SK-N-SH treated with all-trans-retinoic acid at 6 μM for 48 hours (cell line): ENCODE measurements at regions not wholly inside any gene's neighbourhood (a gene's known extent, or its start where the extent isn't known, plus 50 kb on each side); places are given as distances from the start of the nearest gene placed in this dataset.

Experiments used
- ATAC-seq: fragments of 200-7000 bp; cut with Tn5 transposase; 3 replicates; pipeline ENCODE4 v1.9.1; 2020; ENCODE audit warnings: mild to moderate bottlenecking, moderate library complexity
- ARNTL ChIP-seq: fragments of 450-650 bp; formaldehyde crosslinking; IDR thresholded peaks from 2 replicates; pipeline ENCODE4 v1.5.0; 2020; ENCODE audit warnings: low read depth, mild to moderate bottlenecking, moderate library complexity, borderline replicate concordance
- CSDC2 ChIP-seq: fragments of 250-450 bp; sonication (Bioruptor Pico); IDR thresholded peaks from 2 replicates; pipeline ENCODE4 v1.5.0; 2020; ENCODE audit warnings: mild to moderate bottlenecking, moderate library complexity
- ESRRG ChIP-seq: fragments of 250-450 bp; sonication (Bioruptor Pico); IDR thresholded peaks from 2 replicates; pipeline ENCODE4 v1.6.1; 2021; ENCODE audit warnings: mild to moderate bottlenecking
- GLIS3 ChIP-seq: fragments of 250-450 bp; sonication (Bioruptor Pico); IDR thresholded peaks from 2 replicates; pipeline ENCODE4 v1.5.0; 2020; ENCODE audit warnings: mild to moderate bottlenecking, moderate library complexity
- OSR1 ChIP-seq: fragments of 250-450 bp; sonication (Bioruptor Pico); IDR thresholded peaks from 2 replicates; pipeline ENCODE4 v1.8.0; 2022; ENCODE audit warnings: moderate library complexity, mild to moderate bottlenecking, inconsistent platforms
- PPARA ChIP-seq: fragments of 250-450 bp; sonication (Bioruptor Pico); IDR thresholded peaks from 2 replicates; pipeline ENCODE4 v1.5.0; 2020; ENCODE audit warnings: mild to moderate bottlenecking, borderline replicate concordance
- RARB ChIP-seq: fragments of 250-450 bp; sonication (Bioruptor Pico); IDR thresholded peaks from 2 replicates; pipeline ENCODE4 v1.8.0; 2021; ENCODE audit warnings: mild to moderate bottlenecking, moderate library complexity
- SNAI2 ChIP-seq: fragments of 250-450 bp; sonication (Bioruptor Pico); IDR thresholded peaks from 2 replicates; pipeline ENCODE4 v1.5.0; 2020; ENCODE audit warnings: mild to moderate bottlenecking, moderate library complexity
- TCF4 ChIP-seq: fragments of 250-450 bp; sonication (Bioruptor Pico); IDR thresholded peaks from 2 replicates; pipeline ENCODE4 v1.8.0; 2021; ENCODE audit warnings: mild to moderate bottlenecking, moderate library complexity, borderline replicate concordance
- TOX ChIP-seq: fragments of 250-450 bp; sonication (Bioruptor Pico); IDR thresholded peaks from 2 replicates; pipeline ENCODE4 v1.8.0; 2021; ENCODE audit warnings: mild to moderate bottlenecking, moderate library complexity, borderline replicate concordance
- ZC3H10 ChIP-seq: fragments of 250-450 bp; sonication (Bioruptor Pico); IDR thresholded peaks from 2 replicates; pipeline ENCODE4 v1.5.1; 2021; ENCODE audit warnings: mild to moderate bottlenecking, moderate library complexity
- ZFP3 ChIP-seq: fragments of 250-450 bp; sonication (Bioruptor Pico); IDR thresholded peaks from 2 replicates; pipeline ENCODE4 v1.5.0; 2020; ENCODE audit warnings: mild to moderate bottlenecking, moderate library complexity
- ZFP30 ChIP-seq: fragments of 450-650 bp; formaldehyde crosslinking; IDR thresholded peaks from 2 replicates; pipeline ENCODE4 v1.5.0; 2022; ENCODE audit warnings: mild to moderate bottlenecking, moderate library complexity
- ZNF565 ChIP-seq: fragments of 450-650 bp; formaldehyde crosslinking; conservative IDR thresholded peaks from 2 replicates; pipeline ENCODE4 v1.5.0; 2020; ENCODE audit warnings: low read depth, mild to moderate bottlenecking, moderate library complexity
- ZNF70 ChIP-seq: fragments of 450-650 bp; formaldehyde crosslinking; IDR thresholded peaks from 2 replicates; pipeline ENCODE4 v1.5.0; 2020; ENCODE audit warnings: mild to moderate bottlenecking, moderate library complexity
- ZNF8 ChIP-seq: fragments of 450-650 bp; formaldehyde crosslinking; IDR thresholded peaks from 2 replicates; pipeline ENCODE4 v1.5.0; 2020; ENCODE audit warnings: mild to moderate bottlenecking, moderate library complexity
- TF ChIP-seq, protein P1 (sequence below): fragments of 250-450 bp; sonication (Bioruptor Pico); IDR thresholded peaks from 2 replicates; pipeline ENCODE4 v1.5.1; 2020; ENCODE audit warnings: low read depth, mild to moderate bottlenecking, moderate library complexity
- TF ChIP-seq, protein P2 (sequence below): fragments of 250-450 bp; sonication (Bioruptor Pico); IDR thresholded peaks from 2 replicates; pipeline ENCODE4 v1.5.0; 2020; ENCODE audit warnings: mild to moderate bottlenecking, moderate library complexity
- TF ChIP-seq, protein P3 (sequence below): fragments of 250-450 bp; sonication (Bioruptor Pico); IDR thresholded peaks from 2 replicates; pipeline ENCODE4 v1.8.0; 2020; ENCODE audit warnings: mild to moderate bottlenecking, moderate library complexity, borderline replicate concordance
- TF ChIP-seq, protein P4 (sequence below): fragments of 250-450 bp; sonication (Bioruptor Pico); IDR thresholded peaks from 2 replicates; pipeline ENCODE4 v1.5.1; 2021; ENCODE audit warnings: mild to moderate bottlenecking, moderate library complexity

DNA sequence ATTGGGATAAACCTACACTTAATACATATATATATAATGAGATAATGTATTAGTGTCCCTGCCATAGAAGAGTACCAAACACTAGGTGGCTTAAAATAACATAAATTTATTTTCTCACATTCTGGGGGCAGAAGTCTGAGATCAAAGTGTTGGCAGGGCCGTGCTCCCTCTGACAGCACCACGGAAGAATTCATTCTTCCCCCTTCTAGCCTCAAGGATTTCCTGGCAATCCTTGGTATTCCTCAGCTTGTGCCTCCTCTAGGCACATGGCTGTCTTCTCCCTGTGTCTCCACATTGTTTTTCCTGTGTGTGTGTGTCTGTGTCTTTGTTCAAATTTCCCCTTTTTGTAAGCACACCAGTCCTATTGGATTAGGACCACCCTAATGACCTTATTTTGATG lies 115.2 kb upstream of the AGBL1 start:
- TF ChIP-seq, protein P1, sequence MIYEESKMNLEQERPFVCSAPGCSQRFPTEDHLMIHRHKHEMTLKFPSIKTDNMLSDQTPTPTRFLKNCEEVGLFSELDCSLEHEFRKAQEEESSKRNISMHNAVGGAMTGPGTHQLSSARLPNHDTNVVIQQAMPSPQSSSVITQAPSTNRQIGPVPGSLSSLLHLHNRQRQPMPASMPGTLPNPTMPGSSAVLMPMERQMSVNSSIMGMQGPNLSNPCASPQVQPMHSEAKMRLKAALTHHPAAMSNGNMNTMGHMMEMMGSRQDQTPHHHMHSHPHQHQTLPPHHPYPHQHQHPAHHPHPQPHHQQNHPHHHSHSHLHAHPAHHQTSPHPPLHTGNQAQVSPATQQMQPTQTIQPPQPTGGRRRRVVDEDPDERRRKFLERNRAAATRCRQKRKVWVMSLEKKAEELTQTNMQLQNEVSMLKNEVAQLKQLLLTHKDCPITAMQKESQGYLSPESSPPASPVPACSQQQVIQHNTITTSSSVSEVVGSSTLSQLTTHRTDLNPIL (CRISPR knock-in tag): no peak
- no peak for TF ChIP-seq TCF4 (CRISPR knock-in tag)
- TF ChIP-seq RARB: no peak
- TF ChIP-seq ESRRG (CRISPR knock-in tag): no peak
- no peak for TF ChIP-seq ZFP30 (CRISPR knock-in tag)
- TF ChIP-seq ZC3H10 (CRISPR knock-in tag): no peak
- no peak for TF ChIP-seq CSDC2 (CRISPR knock-in tag)
- no peak for TF ChIP-seq TOX
- TF ChIP-seq GLIS3: no peak
- TF ChIP-seq SNAI2 (CRISPR knock-in tag): no peak
- no peak for TF ChIP-seq ARNTL
- TF ChIP-seq ZNF565 (CRISPR knock-in tag): no peak
- TF ChIP-seq OSR1 (CRISPR knock-in tag): no peak
- TF ChIP-seq ZNF70 (CRISPR knock-in tag): no peak
- TF ChIP-seq, protein P2, sequence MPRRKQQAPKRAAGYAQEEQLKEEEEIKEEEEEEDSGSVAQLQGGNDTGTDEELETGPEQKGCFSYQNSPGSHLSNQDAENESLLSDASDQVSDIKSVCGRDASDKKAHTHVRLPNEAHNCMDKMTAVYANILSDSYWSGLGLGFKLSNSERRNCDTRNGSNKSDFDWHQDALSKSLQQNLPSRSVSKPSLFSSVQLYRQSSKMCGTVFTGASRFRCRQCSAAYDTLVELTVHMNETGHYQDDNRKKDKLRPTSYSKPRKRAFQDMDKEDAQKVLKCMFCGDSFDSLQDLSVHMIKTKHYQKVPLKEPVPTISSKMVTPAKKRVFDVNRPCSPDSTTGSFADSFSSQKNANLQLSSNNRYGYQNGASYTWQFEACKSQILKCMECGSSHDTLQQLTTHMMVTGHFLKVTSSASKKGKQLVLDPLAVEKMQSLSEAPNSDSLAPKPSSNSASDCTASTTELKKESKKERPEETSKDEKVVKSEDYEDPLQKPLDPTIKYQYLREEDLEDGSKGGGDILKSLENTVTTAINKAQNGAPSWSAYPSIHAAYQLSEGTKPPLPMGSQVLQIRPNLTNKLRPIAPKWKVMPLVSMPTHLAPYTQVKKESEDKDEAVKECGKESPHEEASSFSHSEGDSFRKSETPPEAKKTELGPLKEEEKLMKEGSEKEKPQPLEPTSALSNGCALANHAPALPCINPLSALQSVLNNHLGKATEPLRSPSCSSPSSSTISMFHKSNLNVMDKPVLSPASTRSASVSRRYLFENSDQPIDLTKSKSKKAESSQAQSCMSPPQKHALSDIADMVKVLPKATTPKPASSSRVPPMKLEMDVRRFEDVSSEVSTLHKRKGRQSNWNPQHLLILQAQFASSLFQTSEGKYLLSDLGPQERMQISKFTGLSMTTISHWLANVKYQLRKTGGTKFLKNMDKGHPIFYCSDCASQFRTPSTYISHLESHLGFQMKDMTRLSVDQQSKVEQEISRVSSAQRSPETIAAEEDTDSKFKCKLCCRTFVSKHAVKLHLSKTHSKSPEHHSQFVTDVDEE (CRISPR knock-in tag): no peak
- TF ChIP-seq ZNF8 (CRISPR knock-in tag): no peak
- TF ChIP-seq PPARA (CRISPR knock-in tag): no peak
- TF ChIP-seq, protein P3, sequence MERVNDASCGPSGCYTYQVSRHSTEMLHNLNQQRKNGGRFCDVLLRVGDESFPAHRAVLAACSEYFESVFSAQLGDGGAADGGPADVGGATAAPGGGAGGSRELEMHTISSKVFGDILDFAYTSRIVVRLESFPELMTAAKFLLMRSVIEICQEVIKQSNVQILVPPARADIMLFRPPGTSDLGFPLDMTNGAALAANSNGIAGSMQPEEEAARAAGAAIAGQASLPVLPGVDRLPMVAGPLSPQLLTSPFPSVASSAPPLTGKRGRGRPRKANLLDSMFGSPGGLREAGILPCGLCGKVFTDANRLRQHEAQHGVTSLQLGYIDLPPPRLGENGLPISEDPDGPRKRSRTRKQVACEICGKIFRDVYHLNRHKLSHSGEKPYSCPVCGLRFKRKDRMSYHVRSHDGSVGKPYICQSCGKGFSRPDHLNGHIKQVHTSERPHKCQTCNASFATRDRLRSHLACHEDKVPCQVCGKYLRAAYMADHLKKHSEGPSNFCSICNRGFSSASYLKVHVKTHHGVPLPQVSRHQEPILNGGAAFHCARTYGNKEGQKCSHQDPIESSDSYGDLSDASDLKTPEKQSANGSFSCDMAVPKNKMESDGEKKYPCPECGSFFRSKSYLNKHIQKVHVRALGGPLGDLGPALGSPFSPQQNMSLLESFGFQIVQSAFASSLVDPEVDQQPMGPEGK: no peak
- no peak for TF ChIP-seq ZFP3
- no peak for ATAC-seq

DNA sequence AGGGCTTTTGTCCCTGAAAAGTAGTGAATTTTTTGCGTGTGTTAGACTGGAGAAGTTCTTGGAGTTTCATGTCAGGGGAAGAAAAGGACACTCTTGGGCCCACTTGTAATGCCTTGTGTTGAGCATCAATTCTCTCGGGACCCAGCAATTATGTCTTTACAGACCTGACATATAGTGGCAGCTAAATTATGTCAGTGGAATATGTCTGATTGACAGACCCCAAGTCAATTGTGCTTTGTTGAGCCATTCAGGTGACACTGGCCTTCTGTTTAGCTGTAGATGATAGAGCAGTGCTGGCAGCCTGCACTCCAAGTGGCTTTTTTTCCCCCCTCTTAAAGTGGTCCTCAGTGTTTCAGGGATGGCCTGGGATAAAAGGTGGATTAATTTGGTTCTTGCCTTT lies 112.1 kb upstream of the AGBL1 start:
- ATAC-seq: no peak
- TF ChIP-seq, protein P3: no peak
- TF ChIP-seq ARNTL: no peak
- TF ChIP-seq TOX: no peak
- no peak for TF ChIP-seq ZC3H10 (CRISPR knock-in tag)
- TF ChIP-seq ZNF8 (CRISPR knock-in tag): no peak
- TF ChIP-seq GLIS3: no peak
- no peak for TF ChIP-seq ZNF70 (CRISPR knock-in tag)
- TF ChIP-seq, protein P1 (CRISPR knock-in tag): no peak
- TF ChIP-seq SNAI2 (CRISPR knock-in tag): no peak
- TF ChIP-seq, all 23 proteins: peak for 0

DNA sequence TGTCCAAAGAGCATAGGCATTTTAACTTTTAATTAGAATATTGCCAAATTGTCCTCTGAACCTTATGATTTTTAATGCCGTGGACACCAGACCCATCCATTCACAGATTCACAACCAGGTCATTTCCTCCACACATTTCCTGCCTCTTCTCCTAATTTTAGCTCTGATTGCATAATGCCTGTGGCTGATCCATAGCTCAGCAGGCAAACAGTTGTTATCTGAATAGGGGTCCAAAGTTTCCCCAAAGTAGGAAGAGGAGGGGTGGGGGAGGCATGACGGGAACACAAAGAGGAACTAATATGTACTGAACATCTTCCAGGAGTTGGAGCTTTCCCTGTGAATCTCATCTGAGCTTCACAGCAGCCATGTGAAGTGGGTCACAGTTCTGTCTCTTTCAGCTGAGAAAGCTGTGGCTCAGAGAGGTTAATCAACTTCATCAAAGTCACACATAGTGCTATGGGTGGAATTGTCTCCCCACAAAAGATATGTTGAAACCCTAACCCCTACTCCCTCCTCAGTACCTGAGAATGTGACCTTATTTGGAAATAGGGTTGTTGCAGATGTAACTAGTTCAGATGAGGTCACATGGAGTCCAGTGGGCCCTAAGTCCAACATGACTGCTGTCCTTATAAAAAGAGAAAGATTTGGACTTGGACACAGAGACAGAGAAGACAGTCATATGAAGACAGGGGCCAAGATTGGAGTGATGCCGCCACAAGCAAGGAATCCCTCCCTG lies 106.7 kb upstream of the AGBL1 start:
- ATAC-seq: no peak
- TF ChIP-seq PPARA (CRISPR knock-in tag) (no peak), ZNF8 (CRISPR knock-in tag) (no peak), TCF4 (CRISPR knock-in tag) (no peak), ZFP3 (no peak), SNAI2 (CRISPR knock-in tag) (no peak), ZNF565 (CRISPR knock-in tag) (no peak), ZFP30 (CRISPR knock-in tag) (no peak), OSR1 (CRISPR knock-in tag) (no peak), ZC3H10 (CRISPR knock-in tag) (no peak), ZNF70 (CRISPR knock-in tag) (no peak), ESRRG (CRISPR knock-in tag) (no peak)
- TF ChIP-seq, protein P4, sequence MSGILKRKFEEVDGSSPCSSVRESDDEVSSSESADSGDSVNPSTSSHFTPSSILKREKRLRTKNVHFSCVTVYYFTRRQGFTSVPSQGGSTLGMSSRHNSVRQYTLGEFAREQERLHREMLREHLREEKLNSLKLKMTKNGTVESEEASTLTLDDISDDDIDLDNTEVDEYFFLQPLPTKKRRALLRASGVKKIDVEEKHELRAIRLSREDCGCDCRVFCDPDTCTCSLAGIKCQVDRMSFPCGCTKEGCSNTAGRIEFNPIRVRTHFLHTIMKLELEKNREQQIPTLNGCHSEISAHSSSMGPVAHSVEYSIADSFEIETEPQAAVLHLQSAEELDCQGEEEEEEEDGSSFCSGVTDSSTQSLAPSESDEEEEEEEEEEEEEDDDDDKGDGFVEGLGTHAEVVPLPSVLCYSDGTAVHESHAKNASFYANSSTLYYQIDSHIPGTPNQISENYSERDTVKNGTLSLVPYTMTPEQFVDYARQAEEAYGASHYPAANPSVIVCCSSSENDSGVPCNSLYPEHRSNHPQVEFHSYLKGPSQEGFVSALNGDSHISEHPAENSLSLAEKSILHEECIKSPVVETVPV (CRISPR knock-in tag): no peak
- TF ChIP-seq, protein P2 (CRISPR knock-in tag): no peak
- TF ChIP-seq, protein P3: no peak
